ENCODE measurements at regions not wholly inside any gene's neighbourhood (a gene's known extent, or its start where the extent isn't known, plus 50 kb on each side); places are given as distances from the start of the nearest gene placed in this dataset.
"Not testable (repeated sequence)": the region's sequence is repeated elsewhere in the genome, so short reads cannot be mapped to it uniquely, and the experiment has no call there.

DNA sequence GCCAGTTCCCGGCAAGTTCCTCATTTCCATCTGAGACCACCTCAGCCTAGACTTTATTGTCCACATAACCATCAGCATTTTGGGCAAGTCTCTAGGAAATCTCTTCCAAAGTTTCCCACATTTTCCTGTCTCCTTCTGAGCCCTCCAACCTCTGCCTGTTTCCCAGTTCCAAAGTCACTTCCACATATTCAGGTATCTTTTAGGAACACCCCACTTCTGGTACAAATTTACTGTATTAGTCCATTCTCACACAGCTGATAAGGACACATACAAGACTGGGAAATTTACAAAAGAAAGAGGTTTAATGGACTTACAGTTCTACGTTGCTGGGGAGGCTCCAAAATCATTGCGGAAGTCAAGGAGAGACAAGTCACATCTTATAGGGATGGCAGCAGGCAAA, 91.7 kb downstream of the UNC93B1 start:
- TF ChIP-seq POLR2A, CTCF (IDR thresholded peaks at IDR 0.05): not testable (repeated sequence)

Data from Peyer's patch (tissue), 4 donors.